Neural progenitor cell (in vitro differentiated cells): ENCODE measurements at regions not wholly inside any gene's neighbourhood (a gene's known extent, or its start where the extent isn't known, plus 50 kb on each side); places are given as distances from the start of the nearest gene placed in this dataset.

ENCODE experiments used
- EZH2 ChIP-seq: fragments of 200-600 bp; sonication (generic); IDR thresholded peaks from 2 replicates; pipeline ENCODE4 v1.6.1; 2017; ENCODE audit warnings: antibody characterized with exemption, mild to moderate bottlenecking, moderate library complexity
- EZH2phosphoT487 ChIP-seq: fragments of 200-600 bp; sonication (generic); IDR thresholded peaks from 2 replicates; pipeline ENCODE4 v1.6.1; 2017; ENCODE audit warnings: antibody characterized with exemption

DNA sequence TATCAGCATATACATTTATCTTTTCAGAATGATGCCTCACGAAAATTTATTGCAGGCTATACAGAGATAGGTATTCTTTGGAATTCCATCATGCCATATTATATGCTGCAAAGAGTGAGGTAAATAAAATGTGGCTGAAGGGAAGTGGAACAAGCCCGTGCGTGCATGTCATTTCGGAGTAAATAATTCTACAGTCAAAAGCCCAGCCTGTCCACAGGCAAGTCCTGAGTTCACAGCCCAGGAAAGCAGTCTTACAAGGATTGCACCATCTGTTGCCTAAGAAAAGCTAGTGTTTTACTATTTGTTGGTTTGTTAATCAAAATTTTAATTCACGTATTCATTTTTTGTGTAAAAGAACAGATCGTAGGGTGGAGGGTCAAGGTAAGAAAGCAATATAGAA is 292.4 kb upstream of the AKR1E2 start:
- no peak for TF ChIP-seq EZH2
- TF ChIP-seq EZH2phosphoT487 = no peak
